ENCODE measurements at regions not wholly inside any gene's neighbourhood (a gene's known extent, or its start where the extent isn't known, plus 50 kb on each side); places are given as distances from the start of the nearest gene placed in this dataset.

- no peak for TF ChIP-seq FOXA1 (IDR thresholded peaks at IDR 0.05)
- TF ChIP-seq CTCF (IDR thresholded peaks at IDR 0.05; ENCODE audit: low read depth, low read length, missing input control), result no peak
- TF ChIP-seq RAD21 (IDR thresholded peaks at IDR 0.05), result no peak
- no peak for TF ChIP-seq MAX (IDR thresholded peaks at IDR 0.05)
- no peak for TF ChIP-seq EGR1 (IDR thresholded peaks at IDR 0.05; ENCODE audit: low read depth in 2 of 2)
- no peak for TF ChIP-seq YY1 (IDR thresholded peaks at IDR 0.05)
- TF ChIP-seq FOXA2 (IDR thresholded peaks at IDR 0.05), result no peak
- TF ChIP-seq SP1 (IDR thresholded peaks at IDR 0.05), result no peak
- no peak for TF ChIP-seq RXRA (IDR thresholded peaks at IDR 0.05)
- peak; percentile 98 for TF ChIP-seq REST (IDR thresholded peaks at IDR 0.05)
- no peak for TF ChIP-seq ATF3 (IDR thresholded peaks at IDR 0.05)
- no peak for TF ChIP-seq GABPA (IDR thresholded peaks at IDR 0.05 in 1 of 2, conservative IDR thresholded peaks at IDR 0.05 in 1 of 2)
These were observed 163.5 kb downstream of the CCT6B start for GRCh38 chr17:34797720-34798119.
